ENCODE measurements at regions not wholly inside any gene's neighbourhood (a gene's known extent, or its start where the extent isn't known, plus 50 kb on each side); places are given as distances from the start of the nearest gene placed in this dataset.
"Not testable (repeated sequence)": the region's sequence is repeated elsewhere in the genome, so short reads cannot be mapped to it uniquely, and the experiment has no call there.

DNA sequence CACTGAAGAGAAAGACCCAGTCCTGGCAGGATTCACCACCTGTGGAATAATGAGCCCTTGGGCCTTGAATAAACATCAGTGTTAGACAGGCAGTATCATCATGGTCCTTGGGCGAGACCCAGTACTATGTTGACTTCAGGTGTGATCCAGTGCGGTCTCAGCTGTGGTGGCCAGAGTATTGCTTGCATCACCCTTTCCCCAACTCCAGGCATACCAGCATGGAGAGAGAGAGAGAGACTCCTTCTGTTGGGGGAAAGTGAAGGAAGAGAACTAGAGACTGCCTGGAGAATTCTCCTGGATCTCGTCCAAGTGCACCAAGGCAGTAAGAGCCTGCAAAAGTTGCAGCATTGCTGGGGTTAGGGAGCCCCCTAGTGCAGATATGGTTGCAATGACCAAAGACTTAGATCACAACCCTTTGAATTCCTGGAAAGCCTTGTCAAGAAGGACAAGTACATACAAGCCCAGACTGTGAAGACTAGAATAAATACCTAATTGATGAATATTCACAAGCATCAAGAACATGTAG, 61.1 kb upstream of the VAMP7 start:
- peak; percentile 79 for DNase-seq

DNA sequence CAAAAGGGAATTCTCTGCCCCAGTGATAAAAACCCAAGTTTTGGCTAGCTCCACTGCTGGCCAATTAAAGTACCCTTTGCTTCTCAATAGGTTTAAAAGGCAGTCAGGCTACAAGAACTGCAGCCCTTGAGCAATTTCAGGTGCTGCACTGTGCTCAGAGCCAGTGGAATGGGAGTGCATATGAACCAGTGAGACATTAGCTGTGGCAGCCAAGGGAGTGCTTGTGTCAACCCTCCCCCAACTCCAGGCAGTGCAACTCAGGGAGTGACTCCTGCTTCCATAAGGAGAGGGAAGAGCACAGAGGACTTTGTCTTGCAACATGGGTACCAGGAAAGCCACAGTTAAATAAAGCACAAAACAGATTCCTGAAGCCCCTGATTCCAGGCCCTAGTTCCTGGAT, 61.6 kb upstream of the VAMP7 start:
- no peak for DNase-seq

DNA sequence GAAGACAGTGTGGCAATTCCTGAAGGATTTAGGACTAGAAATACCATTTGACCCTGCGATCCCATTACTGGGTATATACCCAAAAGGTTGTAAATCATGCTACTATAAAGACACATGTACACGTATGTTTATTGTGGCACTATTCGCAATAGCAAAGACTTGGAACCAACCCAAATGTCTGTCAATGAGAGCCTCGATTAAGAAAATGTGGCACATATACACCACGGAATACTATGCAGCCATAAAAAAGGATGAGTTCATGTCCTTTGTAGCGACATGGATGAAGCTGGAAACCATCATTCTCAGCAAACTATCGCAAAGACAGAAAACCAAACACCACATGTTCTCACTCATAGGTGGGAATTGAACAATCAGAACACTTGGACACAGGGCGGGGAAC, 66.8 kb upstream of the VAMP7 start:
- not testable (repeated sequence) for DNase-seq

DNA sequence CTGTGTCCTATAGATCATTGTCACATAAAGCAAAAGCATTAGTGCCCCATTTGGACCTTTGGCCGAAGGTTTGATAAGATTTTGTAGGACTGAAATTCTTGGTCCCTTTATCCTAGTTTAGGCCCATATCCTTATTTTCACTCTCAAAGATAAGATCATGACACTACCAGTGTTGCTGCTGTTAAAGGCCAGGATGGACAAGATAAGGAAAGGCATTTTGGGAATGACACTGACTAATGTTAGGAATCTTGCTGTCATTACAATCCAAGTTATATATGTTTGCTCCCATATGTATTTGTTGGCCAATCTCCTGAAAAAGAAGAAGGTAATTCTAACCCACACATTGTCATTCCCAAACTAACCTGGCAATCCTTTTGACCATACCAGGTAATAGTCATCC, 101.3 kb upstream of the VAMP7 start:
- no peak for DNase-seq

DNA sequence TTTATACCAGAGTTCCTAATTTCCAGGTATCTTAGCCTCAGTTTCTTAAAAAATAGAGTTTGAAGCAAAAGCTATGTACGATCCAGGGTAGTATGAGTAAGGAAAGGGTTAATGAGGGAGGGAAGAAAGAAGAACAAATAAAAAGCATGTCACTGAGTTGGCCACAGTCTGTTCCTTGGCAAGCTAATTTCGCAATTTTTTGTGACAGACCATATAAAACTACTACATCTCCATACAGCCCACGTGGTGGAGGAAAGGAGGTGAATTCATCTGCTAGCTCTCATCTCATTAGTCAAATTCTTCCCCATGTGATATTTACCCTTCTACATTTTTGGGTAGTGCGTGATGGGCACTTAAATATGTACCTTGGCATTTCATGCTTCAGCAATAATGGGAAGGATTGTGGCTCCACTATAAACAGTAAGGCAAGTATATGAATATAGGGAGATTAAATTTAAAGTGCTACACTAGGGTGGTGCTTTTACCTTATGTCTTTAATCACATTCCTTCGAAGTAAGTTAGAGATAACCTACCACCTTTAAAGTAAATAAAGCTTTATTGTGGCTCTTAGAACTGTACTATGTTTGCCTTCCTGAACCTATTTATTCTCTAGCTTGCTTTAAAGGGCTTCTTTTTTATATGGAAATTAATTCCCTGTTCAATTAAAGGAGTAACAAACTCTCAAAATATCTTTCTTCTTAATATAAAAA, 102.1 kb upstream of the VAMP7 start:
- DNase-seq: no peak

DNA sequence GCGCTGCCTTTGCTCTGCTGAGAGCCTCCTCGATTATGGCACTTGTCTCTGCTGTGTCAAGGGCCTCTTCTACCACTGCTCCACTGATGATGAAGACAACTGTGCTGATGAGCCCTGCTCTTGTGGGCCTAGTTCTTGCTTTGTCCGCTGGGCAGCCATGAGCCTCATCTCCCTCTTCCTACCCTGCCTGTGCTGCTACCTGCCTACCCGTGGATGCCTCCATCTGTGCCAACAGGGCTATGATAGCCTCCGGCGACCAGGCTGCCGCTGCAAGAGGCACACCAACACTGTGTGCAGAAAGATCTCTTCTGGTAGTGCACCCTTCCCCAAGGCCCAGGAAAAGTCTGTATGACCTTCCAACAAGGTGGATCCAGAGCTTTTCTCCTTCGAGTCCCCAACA, 106.8 kb upstream of the VAMP7 start:
- DNase-seq: no peak

DNA sequence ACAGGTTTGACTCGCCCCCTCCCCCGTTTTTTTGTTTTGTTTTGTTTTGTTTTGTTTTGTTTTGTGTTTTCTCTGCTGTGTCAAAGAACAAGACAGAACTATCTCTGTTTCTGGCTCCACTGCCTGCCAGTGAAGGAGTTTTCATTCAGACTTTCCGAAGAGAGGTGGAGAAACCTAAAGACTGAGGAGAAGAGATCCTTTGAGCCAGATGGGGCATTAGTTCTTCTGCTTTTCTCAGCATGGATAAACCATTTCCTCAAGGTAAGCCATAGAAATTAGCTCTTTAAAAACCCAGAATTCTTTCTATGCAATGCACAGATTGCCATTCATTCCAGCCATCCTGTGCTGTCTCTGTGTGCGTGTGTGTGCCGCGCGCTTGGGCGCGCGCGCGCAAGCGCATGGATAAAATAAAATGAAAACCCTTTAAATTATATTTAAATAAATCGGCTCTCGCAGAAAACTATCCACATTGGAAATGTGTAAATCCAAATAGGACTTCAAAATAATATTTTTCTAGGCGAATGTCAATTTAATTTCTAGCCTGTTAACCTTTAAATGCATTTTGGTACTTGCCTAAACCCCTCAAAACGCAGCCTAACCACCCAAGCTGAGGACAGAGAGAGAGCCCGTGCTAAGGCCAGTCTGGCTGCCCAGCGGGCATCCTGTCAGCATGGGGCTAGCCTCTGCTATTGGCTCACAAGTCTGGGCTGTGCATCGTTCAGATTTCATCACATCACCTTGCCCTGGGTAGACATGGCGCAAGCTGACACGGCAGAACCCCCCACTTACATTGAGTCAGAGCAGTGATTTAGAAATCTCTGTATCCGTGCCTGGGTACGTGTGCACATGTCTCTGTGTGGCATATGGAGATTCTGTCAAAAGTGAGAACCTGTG, 113.0 kb upstream of the VAMP7 start:
- DNase-seq: peak; percentile 16

DNA sequence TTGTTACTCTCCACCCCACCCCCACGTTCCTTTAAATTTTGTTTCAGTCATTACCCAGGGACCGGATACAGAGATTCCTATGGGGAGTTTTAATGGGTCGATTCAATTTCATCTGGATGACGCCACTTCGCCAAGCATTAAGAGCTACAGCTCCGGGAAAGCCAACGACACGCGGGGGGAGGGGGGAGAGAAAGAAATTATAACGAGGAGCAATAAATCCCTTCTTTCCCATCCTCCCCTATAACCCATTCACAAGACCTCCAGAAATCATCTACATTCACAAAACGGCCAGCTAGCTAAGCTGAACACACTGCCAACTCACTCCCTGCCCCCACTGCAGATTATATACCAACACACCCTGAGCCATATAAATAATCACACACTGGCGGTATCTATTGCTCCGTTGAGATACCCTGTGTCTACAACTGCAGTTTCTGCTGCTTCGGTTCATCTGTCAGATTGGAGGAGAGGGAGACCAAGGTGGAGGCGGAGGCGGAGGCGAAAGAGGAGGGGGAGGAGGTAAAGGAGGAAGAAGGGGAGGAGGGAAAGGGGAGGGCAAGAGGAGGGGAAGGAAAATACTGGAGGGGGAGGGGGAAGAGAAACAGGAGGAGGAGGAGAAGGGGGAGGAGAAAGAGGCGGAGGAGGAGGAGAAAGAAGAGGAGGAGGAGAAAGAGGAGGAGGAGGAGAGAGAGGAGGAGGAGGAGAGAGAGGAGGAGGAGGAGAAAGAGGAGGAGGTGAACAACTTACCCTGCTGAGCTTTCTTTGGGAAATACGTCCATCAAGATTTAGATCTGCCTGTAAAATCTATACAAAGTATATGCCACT, 113.9 kb upstream of the VAMP7 start:
- peak; percentile 85 for DNase-seq

DNA sequence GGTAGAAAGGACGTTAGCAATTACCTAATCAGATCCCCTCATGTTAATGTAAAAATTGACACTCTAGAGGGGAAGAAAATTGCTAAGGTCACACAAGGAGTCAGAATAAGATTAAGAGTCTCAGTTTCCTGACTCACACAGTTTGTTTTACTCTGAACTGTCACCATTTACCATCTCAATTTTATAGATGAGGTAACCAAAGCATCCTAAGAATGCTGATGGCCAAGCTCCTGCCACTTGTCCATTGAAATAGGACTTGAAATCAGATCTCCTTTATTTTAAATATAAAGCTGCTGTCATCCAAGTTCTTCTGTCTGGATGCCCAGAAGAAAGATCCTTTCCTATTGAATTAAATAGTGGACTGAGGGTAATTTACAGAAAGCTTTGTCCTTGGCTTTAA, 114.8 kb upstream of the VAMP7 start:
- peak; percentile 19 for DNase-seq

DNA sequence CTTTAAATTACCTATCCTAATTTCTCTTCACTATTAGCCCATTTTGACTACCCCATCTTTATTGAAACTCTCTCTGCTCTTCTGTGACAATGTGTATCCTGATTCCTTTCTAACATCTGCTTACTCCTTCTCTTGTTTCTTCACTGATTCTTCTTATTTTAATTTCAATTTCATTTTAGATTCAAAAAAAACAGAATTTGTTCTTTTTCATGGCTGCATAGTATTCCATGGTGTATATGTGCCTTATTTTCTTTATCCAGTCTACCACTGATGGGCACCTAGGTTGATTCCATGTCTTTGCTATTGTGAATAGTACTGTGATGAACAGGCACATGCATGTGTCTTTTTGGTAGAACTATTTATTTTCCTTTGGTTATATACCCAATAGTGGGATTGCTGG, 120.0 kb upstream of the VAMP7 start:
- DNase-seq: no peak

DNA sequence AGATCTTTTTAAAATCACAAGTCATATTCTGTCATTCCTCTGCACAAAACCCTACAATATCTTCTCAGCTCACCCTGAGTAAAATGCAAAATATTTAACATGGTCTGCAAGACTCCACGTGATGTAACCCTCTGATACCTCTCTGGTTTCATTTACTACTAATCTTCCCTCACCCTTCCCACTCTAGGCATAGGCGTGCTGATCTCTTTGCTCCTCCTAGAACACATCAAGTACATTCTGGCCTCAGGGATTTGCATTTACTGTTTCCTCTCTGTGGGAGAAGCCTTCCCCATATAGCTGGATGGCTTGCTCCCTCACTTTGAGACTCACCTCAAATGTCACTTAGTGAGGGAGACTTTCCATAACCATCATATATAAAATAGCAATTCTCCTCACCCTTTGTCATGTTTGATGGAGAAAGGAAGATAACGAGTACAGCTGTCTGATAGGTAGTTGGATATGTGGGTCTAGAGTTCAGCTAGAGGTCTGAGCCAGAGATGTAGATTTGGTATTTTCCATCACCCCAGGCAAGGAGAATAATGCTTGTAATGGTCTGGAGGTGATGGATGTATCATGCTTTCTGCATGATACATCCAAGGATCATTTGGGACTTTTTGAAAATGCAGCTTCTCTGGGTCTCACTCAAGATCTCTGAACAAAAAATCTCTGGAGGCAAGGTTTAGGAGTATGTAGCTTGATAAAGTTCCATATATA, 123.9 kb upstream of the VAMP7 start:
- no peak for DNase-seq

DNA sequence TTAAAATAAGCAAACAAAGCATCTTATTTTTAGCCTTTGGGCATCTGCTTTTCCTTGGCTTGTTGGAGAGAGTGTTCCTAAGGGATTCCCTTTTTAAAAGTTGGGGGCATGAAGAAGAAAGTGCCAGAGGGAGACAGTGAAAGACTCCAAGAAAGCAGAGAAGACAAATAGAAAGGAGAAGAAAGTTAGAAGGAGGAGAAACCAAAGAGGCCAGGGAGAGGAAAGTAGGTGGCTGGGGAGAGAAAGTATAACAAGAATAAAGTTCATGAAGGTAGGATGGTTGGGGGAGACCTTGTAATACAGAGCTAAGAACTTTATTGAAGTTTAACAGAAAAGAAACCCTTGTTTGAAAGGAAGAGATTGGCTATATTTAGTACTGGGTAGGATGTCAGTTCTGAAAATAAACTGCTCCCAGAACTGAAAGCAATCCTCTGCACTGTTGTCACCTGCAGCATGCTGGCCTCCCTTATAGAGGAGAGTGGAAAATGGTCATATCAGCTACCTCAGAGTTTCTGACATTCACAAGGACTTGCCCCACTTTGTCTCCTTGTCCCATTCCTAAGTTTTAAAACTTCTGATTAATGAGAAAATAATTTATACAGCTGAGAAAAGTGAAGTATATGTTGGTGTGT, 125.3 kb upstream of the VAMP7 start:
- DNase-seq: no peak

DNA sequence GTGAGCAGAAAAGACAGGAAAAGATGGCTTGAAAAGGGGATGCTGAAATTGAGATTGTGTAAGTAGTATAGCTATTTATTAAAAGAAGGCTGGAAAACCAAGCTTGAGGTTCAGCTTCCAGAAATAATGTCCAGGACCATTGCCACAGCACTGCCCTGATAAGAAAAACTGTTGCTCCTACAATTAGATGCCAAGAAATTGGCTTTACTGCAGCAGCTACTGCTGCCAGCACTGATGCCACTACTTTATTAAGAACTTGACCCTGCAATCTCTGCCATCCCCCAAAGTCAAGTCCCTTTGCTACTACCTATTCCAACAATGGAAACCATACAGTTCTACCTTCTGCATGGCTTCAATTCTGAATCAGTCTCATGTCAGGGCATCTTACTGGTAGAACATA, 130.0 kb upstream of the VAMP7 start:
- DNase-seq: no peak

DNA sequence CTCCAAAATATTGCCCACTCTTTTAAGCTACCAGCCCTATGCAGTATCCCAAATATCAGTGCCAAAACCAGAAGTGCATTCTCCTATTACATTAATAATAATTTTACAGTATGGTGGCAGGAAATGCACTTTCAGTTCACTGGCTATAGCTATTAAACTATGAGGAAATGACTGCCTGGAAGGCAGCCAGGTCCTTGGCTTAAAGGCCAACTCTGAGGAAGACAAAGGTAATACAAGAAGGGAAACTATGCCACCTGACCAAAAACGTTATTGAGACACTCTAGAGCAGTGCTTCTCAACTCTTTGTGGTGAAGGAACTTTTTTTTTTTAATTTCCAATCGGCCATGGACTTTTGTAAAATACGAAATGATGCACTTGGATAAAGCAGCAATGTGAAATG, 133.6 kb upstream of the VAMP7 start:
- no peak for DNase-seq

DNA sequence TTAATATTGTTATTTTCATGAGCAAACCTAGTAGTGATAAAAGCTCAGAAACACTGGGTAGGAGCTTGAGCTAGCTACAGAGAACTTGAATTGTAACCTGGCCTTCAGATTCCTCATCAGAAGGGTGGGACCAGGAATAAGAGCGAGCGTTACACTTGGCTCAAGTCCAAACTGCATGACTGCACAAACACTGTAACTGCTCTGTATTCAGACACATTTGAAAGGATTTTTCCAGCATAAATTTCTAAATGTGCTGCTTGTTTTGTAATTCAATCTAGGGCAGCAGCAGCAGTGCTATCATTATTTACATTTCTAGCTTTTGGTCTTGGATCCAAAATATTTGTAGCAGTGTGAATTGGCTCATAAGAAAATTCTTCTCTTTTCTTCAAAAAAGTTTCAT, 133.0 kb upstream of the TMLHE start:
- DNase-seq: peak; percentile 23

DNA sequence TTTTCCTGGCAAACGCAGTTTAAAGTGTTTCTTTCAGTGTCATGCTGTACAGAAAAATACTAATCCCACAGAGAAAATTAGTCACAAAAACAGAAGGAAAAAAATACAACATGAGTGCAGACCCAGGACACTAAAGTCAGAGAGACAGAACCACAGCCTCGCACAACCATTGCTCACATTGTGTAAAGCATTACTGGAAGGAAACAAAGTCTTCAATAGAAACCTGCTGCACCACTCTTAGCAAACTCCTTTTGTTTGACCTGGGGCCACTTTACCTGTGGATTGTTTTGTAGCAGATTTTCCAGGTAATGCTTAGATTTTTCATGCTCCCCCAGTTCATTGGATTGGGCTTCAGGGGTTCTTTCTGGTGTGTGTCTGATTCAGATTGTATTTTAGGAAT, 131.8 kb upstream of the TMLHE start:
- no peak for DNase-seq

DNA sequence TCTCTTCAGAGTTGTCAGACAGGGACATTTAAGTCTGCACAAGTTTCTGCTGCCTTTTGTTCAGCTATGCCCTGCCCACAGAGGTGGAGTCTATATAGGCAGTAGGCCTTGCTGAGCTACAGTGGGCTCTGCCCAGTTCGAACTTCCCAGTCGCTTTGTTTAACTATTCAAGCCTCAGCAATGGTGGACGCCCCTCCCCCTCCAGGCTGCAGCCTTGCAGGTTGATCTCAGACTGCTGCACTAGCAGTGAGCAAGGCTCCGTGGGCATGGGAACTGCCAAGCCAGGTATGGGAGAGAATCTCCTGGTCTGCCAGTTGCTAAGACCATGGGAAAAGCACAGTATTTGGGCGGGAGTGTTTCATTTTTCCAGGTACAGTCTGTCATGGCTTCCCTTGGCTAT, 115.6 kb upstream of the TMLHE start:
- not testable (repeated sequence) for DNase-seq

DNA sequence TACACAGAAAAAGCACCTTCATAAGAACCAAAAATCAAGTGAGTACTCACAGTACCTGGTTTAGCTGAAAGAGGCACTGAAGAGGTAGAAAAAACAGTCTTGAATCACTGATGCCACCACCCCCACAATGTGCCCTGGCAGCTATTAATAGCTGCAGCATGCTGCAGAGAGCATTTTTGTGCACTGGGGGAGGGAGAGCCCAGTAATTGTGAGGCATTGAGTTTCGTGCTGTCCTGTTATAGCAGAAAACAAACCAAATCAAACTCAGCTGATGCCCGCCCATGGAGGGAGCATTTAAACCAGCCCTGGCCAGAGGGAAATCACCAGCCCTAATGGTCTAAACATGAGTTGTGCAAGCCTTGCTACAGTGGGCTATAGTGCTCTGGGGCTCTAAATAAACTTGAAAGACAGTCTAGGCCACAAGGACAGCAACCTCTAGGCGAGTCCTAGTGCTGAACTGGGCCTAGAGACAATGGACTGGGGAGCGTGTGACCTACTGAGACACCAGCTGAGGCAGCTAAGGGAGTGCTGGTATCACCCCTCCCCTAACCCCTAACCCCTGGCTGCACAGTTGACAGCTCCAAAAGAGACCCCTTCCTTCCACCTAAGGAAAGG, 106.3 kb upstream of the TMLHE start:
- DNase-seq: peak; percentile 21

DNA sequence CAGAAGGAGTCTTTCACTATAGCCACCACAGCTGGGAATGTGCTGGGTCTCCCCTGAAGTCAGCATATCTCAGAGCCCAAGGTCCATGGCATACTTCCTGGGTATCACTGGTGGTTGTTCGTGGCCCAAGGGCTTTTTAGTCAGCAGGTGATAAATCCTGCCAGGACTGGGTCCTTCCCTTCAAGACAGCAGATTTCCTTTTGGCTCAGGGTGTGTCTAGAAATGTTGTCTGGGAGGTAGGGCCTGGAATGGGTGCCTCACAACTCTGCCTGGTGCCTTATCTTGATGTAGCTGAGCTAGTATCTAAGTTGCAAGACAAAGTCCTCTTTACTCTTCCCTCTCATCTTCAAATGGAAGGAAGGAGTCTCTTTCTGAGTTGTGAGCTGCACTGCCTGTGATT, 102.4 kb upstream of the TMLHE start:
- DNase-seq: no peak

DNA sequence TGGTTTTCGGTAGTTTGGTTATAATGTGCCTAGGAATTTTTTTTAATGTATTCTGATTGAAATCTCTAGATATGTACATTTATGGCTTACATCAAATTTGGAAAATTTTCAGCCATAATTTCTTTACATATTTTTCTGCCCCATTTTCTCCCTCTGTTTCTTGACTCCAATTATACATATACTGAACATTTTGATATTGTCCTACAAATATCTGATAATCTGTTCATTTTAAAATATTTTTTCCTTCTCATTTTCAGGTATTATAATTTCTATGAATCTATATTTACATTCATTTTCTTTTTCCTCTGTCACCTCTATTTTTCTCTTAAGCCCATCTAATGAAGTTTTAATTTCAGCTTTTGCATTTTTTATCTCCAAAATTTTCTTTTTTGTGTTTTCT, 82.7 kb upstream of the TMLHE start:
- DNase-seq: no peak

DNA sequence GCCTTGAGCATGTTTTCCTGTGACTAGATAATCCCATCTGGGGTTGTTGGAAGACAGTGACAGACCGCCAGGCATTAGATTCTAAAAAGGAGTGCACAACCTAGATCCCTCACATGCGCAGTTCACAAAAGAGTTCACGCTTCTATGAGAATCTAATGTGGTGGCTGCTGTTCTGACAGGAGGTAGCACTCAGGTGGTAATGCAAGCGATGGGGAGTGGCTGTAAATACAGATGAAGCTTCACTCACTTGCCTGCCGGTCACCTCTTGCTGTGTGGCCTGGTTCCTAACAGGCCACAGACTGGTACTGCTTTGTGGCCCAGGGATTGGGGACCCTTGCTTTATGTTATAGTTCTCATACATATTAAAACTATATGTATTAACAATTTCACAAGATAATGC, 81.9 kb upstream of the TMLHE start:
- no peak for DNase-seq

All from fibroblast of skin of back (primary cell).